ENCODE measurements at regions not wholly inside any gene's neighbourhood (a gene's known extent, or its start where the extent isn't known, plus 50 kb on each side); places are given as distances from the start of the nearest gene placed in this dataset.
"Not testable (repeated sequence)": the region's sequence is repeated elsewhere in the genome, so short reads cannot be mapped to it uniquely, and the experiment has no call there.

GRCh38 chr16:60407606-60408005 is 1628.6 kb downstream of the CDH8 start:
- H3K79me2 ChIP-seq (ENCODE audit: insufficient read depth): no peaks in the 10 kb centered on the region
- no peaks in the 10 kb centered on the region for H3K9me3 ChIP-seq (ENCODE audit: low read depth)
- in situ Hi-C loops (cut with MboI): no loop called here
- no peaks in the 10 kb centered on the region for H3K4me1 ChIP-seq (ENCODE audit: insufficient read depth)
- DNase-seq: no peak
- no peak overlapping the region for H3K4me3 ChIP-seq
- no peak for TF ChIP-seq EZH2phosphoT487 (IDR thresholded peaks at IDR 0.05; ENCODE audit: insufficient read depth, low read depth)
- TF ChIP-seq EZH2 (IDR thresholded peaks at IDR 0.05; ENCODE audit: insufficient read depth, poor library complexity, severe bottlenecking): no peak
- WGBS, 2 experiments (ENCODE audit: low coverage in 1 of 2, low lambda C conversion rate in 2 of 2, missing lambda C conversion rate in 2 of 2): 30% methylated on average over 2 of the region's 2 CpGs
- no peak overlapping the region for H3K27ac ChIP-seq
- H3K9ac ChIP-seq: no peak overlapping the region
- H3K27me3 ChIP-seq (replicated peaks; ENCODE audit: insufficient read depth): no peaks in the 10 kb centered on the region
- no peaks in the 10 kb centered on the region for H3K9me2 ChIP-seq (ENCODE audit: insufficient read depth)
- no peaks in the 10 kb centered on the region for H4K20me1 ChIP-seq (ENCODE audit: insufficient read depth)
- H2AFZ ChIP-seq: no peak overlapping the region
- no peaks in the 10 kb centered on the region for H3K36me3 ChIP-seq (ENCODE audit: low read depth)
- H3K4me2 ChIP-seq (ENCODE audit: unreplicated experiment): no peak overlapping the region
- no peaks in the 10 kb centered on the region for H3F3A ChIP-seq (ENCODE audit: insufficient read depth)

- no peaks in the 10 kb centered on the region for H4K20me1 ChIP-seq (ENCODE audit: insufficient read depth)
- H3K4me3 ChIP-seq: no peak overlapping the region
- H3K4me2 ChIP-seq (ENCODE audit: unreplicated experiment): no peak overlapping the region
- H3K9me2 ChIP-seq (ENCODE audit: insufficient read depth): no peaks in the 10 kb centered on the region
- TF ChIP-seq EZH2phosphoT487 (IDR thresholded peaks at IDR 0.05; ENCODE audit: insufficient read depth, low read depth) (no peak), EZH2 (IDR thresholded peaks at IDR 0.05; ENCODE audit: insufficient read depth, poor library complexity, severe bottlenecking) (no peak)
- no peak overlapping the region for H3K9ac ChIP-seq
- no peak overlapping the region for H2AFZ ChIP-seq
- no peaks in the 10 kb centered on the region for H3K79me2 ChIP-seq (ENCODE audit: insufficient read depth)
- H3K9me3 ChIP-seq (ENCODE audit: low read depth): no peaks in the 10 kb centered on the region
- no peak overlapping the region for H3K27ac ChIP-seq
- DNase-seq: no peak
- in situ Hi-C loops (cut with MboI): no loop called here
- H3F3A ChIP-seq (ENCODE audit: insufficient read depth): no peaks in the 10 kb centered on the region
- 15 to 27% methylated on average over 4 of the region's 4 CpGs for WGBS, 2 experiments (ENCODE audit: low coverage in 1 of 2, low lambda C conversion rate in 2 of 2, missing lambda C conversion rate in 2 of 2)
- no peaks in the 10 kb centered on the region for H3K4me1 ChIP-seq (ENCODE audit: insufficient read depth)
- H3K27me3 ChIP-seq (replicated peaks; ENCODE audit: insufficient read depth): no peaks in the 10 kb centered on the region
- H3K36me3 ChIP-seq (ENCODE audit: low read depth): no peaks in the 10 kb centered on the region
Observed at GRCh38 chr16:60407034-60407433, 1629.2 kb downstream of the CDH8 start.

DNA sequence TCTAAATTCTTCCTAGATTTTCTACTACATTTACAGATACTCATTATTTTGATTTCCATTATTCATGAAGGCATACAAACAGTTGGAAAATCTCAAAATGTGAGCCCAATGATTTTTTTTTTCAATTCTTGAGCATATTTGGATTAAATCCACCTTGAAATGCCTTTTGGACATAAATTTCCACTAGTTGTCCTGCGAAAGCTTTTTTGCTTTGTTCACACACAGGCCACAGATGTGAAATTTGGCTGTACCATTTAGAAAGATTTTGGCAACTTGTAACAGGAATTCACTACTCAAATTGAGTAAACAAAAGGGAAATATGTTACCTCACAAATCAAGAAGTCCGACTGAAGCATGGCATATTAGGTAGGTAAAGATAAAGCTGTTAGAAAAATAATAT is 1631.0 kb downstream of the CDH8 start:
- TF ChIP-seq EZH2phosphoT487 (IDR thresholded peaks at IDR 0.05; ENCODE audit: insufficient read depth, low read depth): no peak
- no peak for TF ChIP-seq EZH2 (IDR thresholded peaks at IDR 0.05; ENCODE audit: insufficient read depth, poor library complexity, severe bottlenecking)
- H3K4me1 ChIP-seq (ENCODE audit: insufficient read depth): no peaks in the 10 kb centered on the region
- H3K79me2 ChIP-seq (ENCODE audit: insufficient read depth): no peaks in the 10 kb centered on the region
- DNase-seq: no peak
- H3F3A ChIP-seq (ENCODE audit: insufficient read depth): no peaks in the 10 kb centered on the region
- H3K4me2 ChIP-seq (ENCODE audit: unreplicated experiment): no peak overlapping the region
- no peaks in the 10 kb centered on the region for H3K9me3 ChIP-seq (ENCODE audit: low read depth)
- H3K36me3 ChIP-seq (ENCODE audit: low read depth): no peaks in the 10 kb centered on the region
- no peak overlapping the region for H3K9ac ChIP-seq
- WGBS, 2 experiments (ENCODE audit: low coverage in 1 of 2, low lambda C conversion rate in 2 of 2, missing lambda C conversion rate in 2 of 2): 11 to 19% methylated on average over 2 of the region's 2 CpGs
- in situ Hi-C loops (cut with MboI): no loop called here
- H4K20me1 ChIP-seq (ENCODE audit: insufficient read depth): no peaks in the 10 kb centered on the region
- H3K27me3 ChIP-seq (replicated peaks; ENCODE audit: insufficient read depth): no peaks in the 10 kb centered on the region
- no peak overlapping the region for H2AFZ ChIP-seq
- no peaks in the 10 kb centered on the region for H3K9me2 ChIP-seq (ENCODE audit: insufficient read depth)
- H3K4me3 ChIP-seq: no peak overlapping the region
- no peak overlapping the region for H3K27ac ChIP-seq

DNA sequence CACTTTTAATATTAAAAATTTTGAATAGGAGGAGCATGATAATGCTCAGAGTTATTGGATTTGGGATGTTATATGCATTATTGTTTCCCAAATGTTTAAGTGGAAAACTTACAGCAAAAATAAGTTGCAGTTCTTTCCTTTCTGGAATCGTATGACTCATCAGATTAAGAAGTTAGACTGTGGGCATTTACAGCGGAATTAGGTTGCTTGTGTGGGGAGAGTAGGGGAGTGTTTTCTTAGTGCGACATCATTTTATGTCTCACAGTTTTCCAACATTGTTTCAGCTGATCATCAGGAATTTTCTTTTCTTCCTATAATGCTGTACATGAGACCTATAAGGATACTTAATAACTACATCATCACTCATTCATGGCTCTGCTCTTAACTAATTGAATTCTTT is 1631.8 kb downstream of the CDH8 start:
- H3F3A ChIP-seq (ENCODE audit: insufficient read depth): no peaks in the 10 kb centered on the region
- 27 to 37% methylated on average over 3 of the region's 3 CpGs for WGBS, 2 experiments (ENCODE audit: low coverage in 1 of 2, low lambda C conversion rate in 2 of 2, missing lambda C conversion rate in 2 of 2)
- in situ Hi-C loops (cut with MboI): no loop called here
- no peaks in the 10 kb centered on the region for H3K36me3 ChIP-seq (ENCODE audit: low read depth)
- no peak overlapping the region for H3K4me2 ChIP-seq (ENCODE audit: unreplicated experiment)
- TF ChIP-seq EZH2phosphoT487 (IDR thresholded peaks at IDR 0.05; ENCODE audit: insufficient read depth, low read depth): no peak
- H3K79me2 ChIP-seq (ENCODE audit: insufficient read depth): no peaks in the 10 kb centered on the region
- H3K4me3 ChIP-seq: no peak overlapping the region
- H3K4me1 ChIP-seq (ENCODE audit: insufficient read depth): no peaks in the 10 kb centered on the region
- H3K9me2 ChIP-seq (ENCODE audit: insufficient read depth): no peaks in the 10 kb centered on the region
- H2AFZ ChIP-seq: no peak overlapping the region
- H3K27ac ChIP-seq: no peak overlapping the region
- H3K27me3 ChIP-seq (replicated peaks; ENCODE audit: insufficient read depth): no peaks in the 10 kb centered on the region
- no peaks in the 10 kb centered on the region for H4K20me1 ChIP-seq (ENCODE audit: insufficient read depth)
- DNase-seq: no peak
- H3K9me3 ChIP-seq (ENCODE audit: low read depth): no peaks in the 10 kb centered on the region
- no peak overlapping the region for H3K9ac ChIP-seq

DNA sequence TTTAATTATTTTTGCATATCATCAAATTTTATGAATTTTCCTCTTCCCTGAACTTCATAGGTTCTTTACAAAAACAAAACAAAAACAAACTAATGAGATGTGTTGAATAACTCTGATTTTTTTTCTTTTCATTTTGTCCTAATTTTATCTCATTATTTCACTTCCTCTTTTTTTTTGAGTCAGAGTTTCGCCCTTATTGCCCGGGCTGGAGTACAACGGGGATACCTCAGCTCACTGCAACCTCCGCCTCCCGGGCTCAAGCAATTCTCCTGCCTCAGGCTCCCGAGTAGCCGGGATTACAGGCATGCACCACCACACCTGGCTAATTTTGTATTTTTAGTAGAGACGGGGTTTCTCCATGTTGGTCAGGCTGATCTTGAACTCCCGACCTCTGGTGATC is 1633.3 kb downstream of the CDH8 start:
- 48 to 52% methylated on average over 9 of the region's 9 CpGs for WGBS, 2 experiments (ENCODE audit: low coverage in 1 of 2, low lambda C conversion rate in 2 of 2, missing lambda C conversion rate in 2 of 2)
- H2AFZ ChIP-seq; H3K27ac ChIP-seq; H3K79me2 ChIP-seq (ENCODE audit: insufficient read depth); DNase-seq; H3K9me2 ChIP-seq (ENCODE audit: insufficient read depth); H3K27me3 ChIP-seq (replicated peaks; ENCODE audit: insufficient read depth); H4K20me1 ChIP-seq (ENCODE audit: insufficient read depth); in situ Hi-C loops (cut with MboI); H3K4me1 ChIP-seq (ENCODE audit: insufficient read depth); H3K4me3 ChIP-seq; H3K36me3 ChIP-seq (ENCODE audit: low read depth); H3K9me3 ChIP-seq (ENCODE audit: low read depth); H3F3A ChIP-seq (ENCODE audit: insufficient read depth); H3K4me2 ChIP-seq (ENCODE audit: unreplicated experiment); H3K9ac ChIP-seq: not testable (repeated sequence)
